ENCODE measurements at regions not wholly inside any gene's neighbourhood (a gene's known extent, or its start where the extent isn't known, plus 50 kb on each side); places are given as distances from the start of the nearest gene placed in this dataset.

DNA sequence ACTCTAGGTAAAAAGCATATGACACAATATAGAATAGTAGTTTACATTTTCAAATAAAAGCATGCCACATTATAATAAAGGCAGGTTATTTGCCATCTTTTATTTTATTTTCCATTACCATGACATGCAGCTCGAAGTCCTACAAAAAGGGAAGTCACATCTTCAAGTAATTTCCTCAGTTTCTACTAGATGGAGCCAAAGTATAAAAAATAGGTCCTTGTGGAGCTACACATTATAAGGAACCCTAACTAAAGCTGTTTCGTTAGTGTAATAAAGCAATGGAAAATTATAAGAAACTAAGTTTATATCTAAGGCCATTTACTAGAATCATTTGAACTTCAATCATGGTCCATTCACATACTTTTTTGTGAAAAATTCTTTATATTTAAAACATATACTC lies 674.5 kb downstream of the KCNJ3 start:
- DNase-seq, result no peak

- no peak for DNase-seq
Measured at GRCh38 chr2:155368934-155369333, 670.4 kb downstream of the KCNJ3 start.

DNA sequence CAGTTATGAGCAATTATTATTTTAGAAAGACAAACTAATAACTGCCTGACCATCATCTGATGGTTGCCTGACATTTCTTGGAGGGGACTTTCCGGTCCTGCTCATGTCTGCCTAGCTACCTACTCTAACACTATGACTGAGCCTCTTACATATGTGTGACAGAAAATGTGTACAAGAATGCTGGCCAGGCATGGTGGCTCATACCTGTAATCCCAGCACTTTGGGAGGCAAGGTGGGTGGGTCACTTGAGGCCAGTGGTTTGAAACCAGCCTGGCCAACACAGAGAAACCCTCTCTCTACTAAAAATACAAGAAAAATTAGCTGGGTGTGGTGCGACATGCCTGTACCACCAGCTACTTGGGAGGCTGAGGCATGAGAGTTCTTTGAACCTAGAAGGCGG lies 666.3 kb downstream of the KCNJ3 start:
- no peak for DNase-seq

GRCh38 chr2:155363349-155363888 lies 664.9 kb downstream of the KCNJ3 start:
- no peak for DNase-seq

DNA sequence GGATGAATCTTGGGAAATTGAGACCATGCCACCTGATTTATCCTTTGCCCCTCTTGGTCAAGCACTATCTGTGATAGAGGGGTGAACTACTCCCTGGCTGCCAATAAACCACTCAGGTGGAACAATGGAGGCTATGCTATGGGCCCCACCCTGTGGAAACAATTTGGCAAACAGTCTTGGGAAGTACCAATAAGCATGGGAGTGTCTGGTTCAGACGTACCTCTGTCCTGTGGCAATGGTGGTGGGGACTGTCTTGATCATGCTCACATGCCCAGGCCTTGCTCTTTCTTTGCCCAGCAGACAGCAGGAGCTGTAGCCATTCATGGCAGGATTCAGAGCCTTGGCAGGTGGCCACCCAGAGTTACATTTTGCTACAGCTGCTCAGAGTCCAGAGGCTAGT lies 658.7 kb downstream of the KCNJ3 start:
- no peak for DNase-seq

- DNase-seq, result no peak
Measured at GRCh38 chr2:155356250-155356649, 657.8 kb downstream of the KCNJ3 start.

DNA sequence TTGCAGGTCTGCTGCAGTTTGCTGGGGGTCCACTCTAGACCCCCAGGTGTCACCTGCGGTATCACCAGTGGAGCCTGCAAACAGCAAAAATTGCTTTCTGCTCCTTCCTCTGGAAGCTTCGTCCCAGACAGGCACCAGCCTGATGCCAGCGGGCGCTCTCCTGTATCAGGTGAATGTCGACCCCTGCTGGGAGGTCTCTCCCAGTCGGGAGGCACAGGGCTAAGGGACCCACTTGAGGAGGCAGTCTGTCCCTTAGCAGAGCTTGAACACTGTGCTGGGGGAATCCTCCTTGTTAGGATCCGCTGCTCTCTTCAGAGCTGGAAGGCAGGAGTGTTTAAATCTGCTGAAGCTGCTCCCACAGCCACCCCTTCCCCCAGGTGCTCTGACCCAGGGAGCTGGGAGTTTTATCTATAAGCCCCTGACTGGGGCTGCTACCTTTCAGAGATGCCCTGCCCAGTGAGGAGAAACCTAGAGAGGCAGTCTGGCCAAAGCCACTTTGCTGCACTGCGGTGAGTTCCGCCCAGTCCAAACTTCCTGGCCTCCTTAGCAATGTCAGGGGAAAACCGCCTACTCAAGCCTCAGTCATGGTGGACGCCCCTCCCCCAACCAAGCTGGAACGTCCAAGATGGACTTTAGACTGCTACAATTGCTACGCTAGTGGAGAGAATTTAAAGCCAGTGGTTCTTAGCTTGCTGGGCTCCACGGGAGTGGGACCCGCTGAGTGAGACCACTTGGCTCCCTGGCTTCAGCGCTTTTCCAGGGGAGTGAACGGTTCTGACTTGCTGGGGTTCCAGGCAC lies 652.5 kb downstream of the KCNJ3 start:
- DNase-seq, result no peak

- DNase-seq, result no peak
Measured at GRCh38 chr2:155332016-155332415, 633.5 kb downstream of the KCNJ3 start.

GRCh38 chr2:155320236-155320635 lies 621.7 kb downstream of the KCNJ3 start:
- no peak for DNase-seq

- DNase-seq, result no peak
Measured at GRCh38 chr2:155318710-155319109, 620.2 kb downstream of the KCNJ3 start.

GRCh38 chr2:155315768-155316167 lies 617.3 kb downstream of the KCNJ3 start:
- no peak for DNase-seq

GRCh38 chr2:155310589-155310988 lies 612.1 kb downstream of the KCNJ3 start:
- no peak for DNase-seq

DNA sequence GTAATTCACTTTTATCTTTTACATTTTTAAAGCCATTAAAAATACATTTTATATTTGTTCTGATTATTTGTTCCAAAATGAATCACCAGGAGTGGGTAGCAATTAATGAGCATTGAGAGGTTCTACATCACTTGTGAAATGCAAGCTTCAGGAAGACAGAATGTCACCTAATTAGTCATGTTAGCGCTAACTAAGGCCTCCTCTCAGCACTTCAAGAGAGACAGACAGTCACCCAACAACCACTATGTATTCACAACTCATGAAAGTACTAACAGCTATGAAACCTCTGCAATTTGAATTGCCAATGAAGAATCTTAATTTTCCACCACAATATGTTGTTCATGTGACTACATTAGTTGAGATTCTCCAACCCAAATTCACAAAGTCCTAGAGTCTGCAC lies 611.0 kb downstream of the KCNJ3 start:
- no peak for DNase-seq

DNA sequence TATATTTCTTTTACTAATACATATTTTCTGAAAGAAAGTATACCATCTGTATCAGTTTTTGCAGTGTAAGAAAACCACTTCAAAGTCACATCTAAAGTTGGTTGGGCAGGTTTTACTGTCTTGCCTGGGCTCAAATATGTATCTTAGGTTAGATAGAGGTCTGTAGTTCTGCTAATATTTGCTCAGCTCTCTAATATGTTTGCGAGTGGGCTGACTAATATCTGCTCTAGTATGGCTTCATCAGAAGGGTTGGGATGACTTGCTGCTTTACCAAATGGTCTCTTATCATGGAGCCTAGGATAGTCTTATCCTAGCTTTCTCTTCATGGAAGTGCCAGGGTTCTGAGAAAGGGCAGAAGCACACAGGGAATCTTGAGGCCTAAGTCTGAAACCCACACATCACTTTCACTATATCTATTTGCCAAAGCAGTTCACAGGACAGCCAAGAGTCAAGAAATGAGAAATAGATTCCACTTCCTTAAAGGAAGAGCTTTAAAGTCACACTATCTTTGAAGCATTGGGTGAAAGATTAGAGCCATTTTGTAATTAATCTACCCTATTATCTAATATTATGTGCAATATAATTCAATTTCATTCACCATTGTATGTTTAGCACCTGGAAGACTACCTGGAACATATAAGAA lies 610.0 kb downstream of the KCNJ3 start:
- DNase-seq, result no peak

DNA sequence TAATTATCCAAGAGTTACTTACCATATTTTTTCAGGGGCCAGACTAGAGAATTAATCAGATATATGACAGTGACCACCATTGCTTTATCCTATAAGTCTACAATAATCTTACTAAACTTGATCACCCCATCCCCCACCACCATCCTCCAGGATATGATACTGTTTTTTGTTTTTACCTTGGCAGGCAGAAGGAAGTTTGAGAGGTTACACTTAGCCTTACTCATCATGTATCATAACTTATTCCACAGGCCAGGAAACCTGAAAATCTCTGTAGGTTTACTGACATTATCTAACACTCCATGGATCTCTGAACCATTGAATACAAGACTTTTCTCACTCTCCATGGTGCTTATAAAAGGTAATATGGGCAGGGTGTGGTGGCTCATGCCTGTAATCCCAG lies 602.7 kb downstream of the KCNJ3 start:
- DNase-seq, result no peak

GRCh38 chr2:155298001-155298400 lies 599.5 kb downstream of the KCNJ3 start:
- DNase-seq, result no peak

- no peak for DNase-seq
Measured at GRCh38 chr2:155294358-155294757, 595.9 kb downstream of the KCNJ3 start.

DNA sequence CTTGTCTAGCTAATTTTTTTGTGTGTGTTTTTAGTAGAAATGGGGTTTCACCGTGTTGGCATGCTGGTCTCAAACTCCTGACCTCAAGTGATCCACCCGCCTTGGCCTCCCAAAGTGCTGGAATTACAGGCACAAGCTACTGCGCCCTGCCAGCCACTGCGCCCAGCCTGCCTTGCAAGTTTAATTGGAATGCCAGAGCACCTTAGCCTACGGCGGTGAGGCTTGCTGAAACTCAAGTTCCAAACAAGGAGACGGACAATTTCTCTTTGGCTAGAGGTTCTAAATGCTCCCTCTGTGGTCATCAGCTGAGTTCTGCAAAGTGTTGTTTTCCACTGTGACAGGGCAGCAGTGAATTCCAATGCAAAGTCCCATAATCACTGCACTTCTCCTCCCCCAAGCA lies 583.4 kb downstream of the KCNJ3 start:
- no peak for DNase-seq

DNA sequence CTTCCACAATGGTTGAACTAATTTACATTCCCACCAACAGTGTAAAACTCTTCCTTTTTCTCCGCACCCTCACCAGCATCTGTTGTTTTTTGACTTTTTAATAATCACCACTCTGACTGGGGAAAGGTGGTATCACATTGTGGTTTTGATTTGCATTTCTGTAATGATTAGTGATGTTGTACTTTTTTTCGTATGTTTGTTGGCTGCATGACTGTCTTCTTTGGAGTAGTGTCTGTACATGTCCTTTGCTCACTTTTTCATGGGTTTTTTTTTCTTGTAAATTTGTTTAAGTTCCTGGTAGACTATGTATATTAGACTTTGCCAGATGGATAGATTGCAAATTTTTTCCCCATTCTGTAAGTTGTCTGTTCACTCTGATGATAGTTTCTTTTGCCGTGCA lies 574.8 kb downstream of the KCNJ3 start:
- DNase-seq, result no peak

- no peak for DNase-seq
Measured at GRCh38 chr2:155266583-155266982, 568.1 kb downstream of the KCNJ3 start.

DNA sequence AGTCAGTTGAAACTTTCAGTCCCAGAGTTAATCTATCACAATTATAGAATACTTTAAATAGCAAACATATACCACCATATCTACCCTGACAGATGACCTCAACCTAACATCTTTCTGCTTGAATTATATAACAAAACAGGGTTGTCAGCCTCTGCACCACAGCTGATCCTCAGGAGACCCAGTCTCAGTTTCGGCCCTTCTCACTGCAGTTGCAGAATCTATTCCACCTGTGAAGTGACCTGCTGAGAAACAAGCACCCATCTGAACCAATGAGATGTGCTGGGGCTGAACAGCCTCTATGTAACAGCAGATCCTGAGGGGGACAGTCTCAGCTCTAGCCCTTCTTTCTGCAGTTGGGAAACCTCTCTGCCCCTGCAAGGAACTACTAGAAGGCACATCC lies 567.6 kb downstream of the KCNJ3 start:
- DNase-seq, result no peak

GRCh38 chr2:155256803-155257202 lies 558.3 kb downstream of the KCNJ3 start:
- no peak for DNase-seq

DNA sequence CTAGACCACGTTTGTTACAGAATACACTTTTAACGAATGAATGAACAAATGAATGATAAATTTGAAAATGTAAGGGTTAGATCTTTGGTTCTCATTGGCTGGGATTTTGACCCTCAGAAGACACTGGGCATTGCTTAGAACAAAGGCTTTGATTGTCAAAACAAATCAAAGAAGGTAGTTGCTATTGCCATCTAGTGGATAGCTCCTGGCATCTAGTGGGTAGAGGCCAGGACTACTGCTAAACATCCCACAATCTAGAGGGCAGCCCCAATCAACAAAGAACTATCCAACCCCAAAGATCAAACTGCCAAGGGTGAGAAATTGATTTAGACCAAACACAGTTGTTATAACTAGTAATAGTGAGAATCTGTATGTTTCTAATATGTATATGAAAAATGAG lies 552.3 kb downstream of the KCNJ3 start:
- no peak for DNase-seq

DNA sequence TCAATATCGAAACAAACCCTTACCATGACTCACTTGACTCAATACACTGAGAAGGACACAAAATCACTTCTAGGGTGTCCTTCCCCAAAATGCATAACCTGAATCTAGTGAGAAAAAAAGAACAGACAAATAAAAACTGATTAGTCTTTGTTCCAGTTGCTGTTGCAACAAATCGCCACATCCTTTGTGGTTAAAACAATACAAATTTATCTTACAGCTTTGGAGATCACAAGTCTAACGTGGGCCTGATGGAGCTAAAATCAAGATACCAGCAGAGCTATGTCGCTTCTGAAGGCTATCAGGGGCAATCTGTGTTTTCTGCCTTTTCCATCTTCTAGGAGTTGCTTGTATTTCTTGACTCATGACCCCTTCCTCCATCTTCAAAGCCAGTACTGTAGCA lies 541.7 kb downstream of the KCNJ3 start:
- no peak for DNase-seq

GRCh38 chr2:155235710-155236109 lies 537.2 kb downstream of the KCNJ3 start:
- DNase-seq, result no peak
